Ishikawa (cell line): ENCODE measurements at regions not wholly inside any gene's neighbourhood (a gene's known extent, or its start where the extent isn't known, plus 50 kb on each side); places are given as distances from the start of the nearest gene placed in this dataset.

Experiments
- CEBPB ChIP-seq: IDR thresholded peaks from 2 replicates; pipeline ENCODE4 v1.6.1; 2012
- CREB1 ChIP-seq: IDR thresholded peaks from 2 replicates; pipeline ENCODE4 v1.6.1; 2012; ENCODE audit warnings: low read depth
- EGR1 ChIP-seq: IDR thresholded peaks from 2 replicates; pipeline ENCODE4 v1.6.1; 2012
- EP300 ChIP-seq: IDR thresholded peaks from 2 replicates; pipeline ENCODE4 v1.6.1; 2012; ENCODE audit warnings: borderline replicate concordance
- FOXM1 ChIP-seq: IDR thresholded peaks from 2 replicates; pipeline ENCODE4 v1.6.1; 2012; ENCODE audit warnings: low read depth, borderline replicate concordance
- MAX ChIP-seq: IDR thresholded peaks from 2 replicates; pipeline ENCODE4 v1.6.1; 2012
- NFIC ChIP-seq: IDR thresholded peaks from 2 replicates; pipeline ENCODE4 v1.6.1; 2012
- RAD21 ChIP-seq: IDR thresholded peaks from 2 replicates; pipeline ENCODE4 v1.6.1; 2012; ENCODE audit warnings: low read depth
- TAF1 ChIP-seq: IDR thresholded peaks from 2 replicates; pipeline ENCODE4 v1.6.1; 2012; ENCODE audit warnings: low read depth, mild to moderate bottlenecking
- TCF12 ChIP-seq: IDR thresholded peaks from 2 replicates; pipeline ENCODE4 v1.6.1; 2012; ENCODE audit warnings: low read depth
- TEAD4 ChIP-seq: IDR thresholded peaks from 2 replicates; pipeline ENCODE4 v1.6.1; 2012
- YY1 ChIP-seq: IDR thresholded peaks from 2 replicates; pipeline ENCODE4 v1.6.1; 2012; ENCODE audit warnings: low read depth
- TF ChIP-seq, protein P1 (sequence below): IDR thresholded peaks from 2 replicates; pipeline ENCODE4 v1.6.1; 2012; ENCODE audit warnings: low read depth, mild to moderate bottlenecking

DNA sequence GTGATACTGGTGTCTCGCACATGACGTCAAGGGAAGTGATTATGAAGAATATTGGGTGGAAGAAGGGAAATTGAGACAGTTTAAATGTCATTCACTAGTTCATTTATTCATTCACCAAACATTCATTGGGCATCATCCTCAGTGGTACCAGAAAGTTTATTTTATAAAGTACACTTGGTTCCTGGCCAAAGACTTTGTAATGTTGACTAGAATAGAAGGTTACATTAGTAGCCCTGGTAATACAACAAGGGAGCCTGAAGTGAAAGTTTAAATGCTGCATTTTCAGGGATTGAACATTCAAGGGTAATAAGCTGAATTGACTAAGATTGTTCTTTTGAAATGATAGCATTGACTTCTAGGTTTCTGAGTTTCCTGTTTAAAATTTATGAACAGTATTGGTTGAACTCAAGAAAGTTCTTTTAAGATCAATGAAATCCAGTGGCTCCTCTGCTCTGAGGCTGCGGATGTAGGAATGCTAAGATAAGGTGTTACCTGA is 236.8 kb upstream of the BTG1 start:
- TF ChIP-seq CEBPB (no peak), MAX (no peak), EGR1 (no peak), TAF1 (no peak), EP300 (no peak), NFIC (no peak), YY1 (no peak), FOXM1 (no peak), TCF12 (no peak), RAD21 (no peak), CREB1 (no peak), TEAD4 (no peak)
- TF ChIP-seq, protein P1, sequence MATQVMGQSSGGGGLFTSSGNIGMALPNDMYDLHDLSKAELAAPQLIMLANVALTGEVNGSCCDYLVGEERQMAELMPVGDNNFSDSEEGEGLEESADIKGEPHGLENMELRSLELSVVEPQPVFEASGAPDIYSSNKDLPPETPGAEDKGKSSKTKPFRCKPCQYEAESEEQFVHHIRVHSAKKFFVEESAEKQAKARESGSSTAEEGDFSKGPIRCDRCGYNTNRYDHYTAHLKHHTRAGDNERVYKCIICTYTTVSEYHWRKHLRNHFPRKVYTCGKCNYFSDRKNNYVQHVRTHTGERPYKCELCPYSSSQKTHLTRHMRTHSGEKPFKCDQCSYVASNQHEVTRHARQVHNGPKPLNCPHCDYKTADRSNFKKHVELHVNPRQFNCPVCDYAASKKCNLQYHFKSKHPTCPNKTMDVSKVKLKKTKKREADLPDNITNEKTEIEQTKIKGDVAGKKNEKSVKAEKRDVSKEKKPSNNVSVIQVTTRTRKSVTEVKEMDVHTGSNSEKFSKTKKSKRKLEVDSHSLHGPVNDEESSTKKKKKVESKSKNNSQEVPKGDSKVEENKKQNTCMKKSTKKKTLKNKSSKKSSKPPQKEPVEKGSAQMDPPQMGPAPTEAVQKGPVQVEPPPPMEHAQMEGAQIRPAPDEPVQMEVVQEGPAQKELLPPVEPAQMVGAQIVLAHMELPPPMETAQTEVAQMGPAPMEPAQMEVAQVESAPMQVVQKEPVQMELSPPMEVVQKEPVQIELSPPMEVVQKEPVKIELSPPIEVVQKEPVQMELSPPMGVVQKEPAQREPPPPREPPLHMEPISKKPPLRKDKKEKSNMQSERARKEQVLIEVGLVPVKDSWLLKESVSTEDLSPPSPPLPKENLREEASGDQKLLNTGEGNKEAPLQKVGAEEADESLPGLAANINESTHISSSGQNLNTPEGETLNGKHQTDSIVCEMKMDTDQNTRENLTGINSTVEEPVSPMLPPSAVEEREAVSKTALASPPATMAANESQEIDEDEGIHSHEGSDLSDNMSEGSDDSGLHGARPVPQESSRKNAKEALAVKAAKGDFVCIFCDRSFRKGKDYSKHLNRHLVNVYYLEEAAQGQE, result no peak
